Fibroblast of lung (primary cell): ENCODE measurements at regions not wholly inside any gene's neighbourhood (a gene's known extent, or its start where the extent isn't known, plus 50 kb on each side); places are given as distances from the start of the nearest gene placed in this dataset.

ENCODE experiments used
- DNase-seq, 2 donors: peaks; one replicate each; pipeline versions ENCODE4 v3.0.0 to v3.0.0-alpha.2; 2010; ENCODE audit warnings: low read depth in 2 of 2
- H2AFZ ChIP-seq: 2 replicates; pipeline ENCODE4 v1.5.1; 2012; ENCODE audit warnings: low read length, control low read depth, inconsistent platforms
- H3K27ac ChIP-seq: 2 replicates; pipeline ENCODE4 v1.5.1; 2011; ENCODE audit warnings: low read length, control low read depth; ENCODE audit not compliant: insufficient read depth
- H3K27me3 ChIP-seq: 2 replicates; pipeline ENCODE4 v1.5.1; 2011; ENCODE audit warnings: mild to moderate bottlenecking, low read length; ENCODE audit not compliant: control insufficient read depth, insufficient read depth
- H3K36me3 ChIP-seq: 2 replicates; pipeline ENCODE4 v1.5.1; 2011; ENCODE audit warnings: low read length; ENCODE audit not compliant: control insufficient read depth, insufficient read depth
- H3K4me1 ChIP-seq: 2 replicates; pipeline ENCODE4 v1.5.1; 2011; ENCODE audit warnings: low read length; ENCODE audit not compliant: control insufficient read depth, insufficient read depth; ENCODE audit errors: extremely low read depth
- H3K4me2 ChIP-seq: 2 replicates; pipeline ENCODE4 v1.5.1; 2011; ENCODE audit warnings: low read length, control low read depth; ENCODE audit not compliant: insufficient read depth; ENCODE audit errors: extremely low read depth
- H3K4me3 ChIP-seq, 4 experiments: fragments of 200-600 bp in 1 of 4; sonication (generic) in 1 of 4; replicated peaks in 1 of 4; 2 replicates each; pipeline ENCODE4 v1.5.1; 2011 to 2016; ENCODE audit warnings: low read length in 4 of 4, low read depth in 3 of 4, mild to moderate bottlenecking in 3 of 4, control low read depth in 2 of 4, inconsistent platforms in 1 of 4, mixed read lengths in 1 of 4; ENCODE audit not compliant: insufficient read depth in 1 of 4; ENCODE audit errors: control extremely low read depth in 1 of 4
- H3K79me2 ChIP-seq: 2 replicates; pipeline ENCODE4 v1.5.1; 2012; ENCODE audit warnings: mild to moderate bottlenecking, low read length, inconsistent platforms; ENCODE audit not compliant: control insufficient read depth, insufficient read depth
- H3K9ac ChIP-seq: 2 replicates; pipeline ENCODE4 v1.5.1; 2011; ENCODE audit warnings: mild to moderate bottlenecking, low read length, control low read depth; ENCODE audit not compliant: insufficient read depth
- H3K9me3 ChIP-seq: 2 replicates; pipeline ENCODE4 v1.5.1; 2012; ENCODE audit warnings: low read depth, low read length; ENCODE audit not compliant: control insufficient read depth, insufficient read depth
- H4K20me1 ChIP-seq: 2 replicates; pipeline ENCODE4 v1.5.1; 2011; ENCODE audit warnings: low read length; ENCODE audit not compliant: control insufficient read depth, insufficient read depth; ENCODE audit errors: extremely low read depth
- EZH2 ChIP-seq: IDR thresholded peaks from 2 replicates; pipeline ENCODE4 v1.5.1; 2012; ENCODE audit warnings: low read length, control low read depth, mild to moderate bottlenecking; ENCODE audit errors: missing control alignments
- TF ChIP-seq, protein P1 (sequence below), 2 donors: IDR thresholded peaks in 1 of 2; conservative IDR thresholded peaks in 1 of 2; 1 replicate in 1 of 2; 2 replicates in 1 of 2; pipeline ENCODE4 v1.5.1; 2011 to 2012; ENCODE audit warnings: low read length in 2 of 2, control low read depth in 1 of 2, inconsistent platforms in 1 of 2, low read depth in 1 of 2, mild to moderate bottlenecking in 1 of 2

DNA sequence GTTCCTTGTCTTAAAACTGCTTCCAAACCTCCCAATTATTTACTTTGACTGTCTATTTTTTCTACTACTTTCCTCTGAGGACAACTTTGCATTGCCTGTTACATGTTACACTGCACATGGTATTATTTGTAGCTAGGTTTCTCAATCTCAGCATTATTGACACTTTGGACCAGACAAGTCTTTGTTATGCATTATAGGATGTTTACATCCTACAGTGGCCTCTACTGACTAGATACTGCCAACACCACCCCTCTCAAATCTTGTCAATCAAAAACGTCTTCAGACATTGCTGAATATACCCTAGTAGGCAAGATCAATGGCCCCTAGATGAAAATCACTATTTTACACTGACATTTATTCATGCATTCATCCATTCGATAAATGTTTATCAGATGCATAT is 129.6 kb upstream of the DNAJC10 start:
- Histone ChIP-seq H3K4me1 (peaks cover 4% of the 10 kb centered on the region), H3K9me3 (no peaks in the 10 kb centered on the region), H3K4me2 (no peak overlapping the region), H3K27me3 (no peaks in the 10 kb centered on the region), H3K79me2 (no peaks in the 10 kb centered on the region), H2AFZ (no peak overlapping the region), H3K27ac (no peak overlapping the region), H3K9ac (no peak overlapping the region), H3K4me3 (no peak overlapping the region), H3K36me3 (no peaks in the 10 kb centered on the region), H4K20me1 (no peaks in the 10 kb centered on the region)
- DNase-seq = no peak
- no peak for TF ChIP-seq EZH2
- TF ChIP-seq, protein P1, sequence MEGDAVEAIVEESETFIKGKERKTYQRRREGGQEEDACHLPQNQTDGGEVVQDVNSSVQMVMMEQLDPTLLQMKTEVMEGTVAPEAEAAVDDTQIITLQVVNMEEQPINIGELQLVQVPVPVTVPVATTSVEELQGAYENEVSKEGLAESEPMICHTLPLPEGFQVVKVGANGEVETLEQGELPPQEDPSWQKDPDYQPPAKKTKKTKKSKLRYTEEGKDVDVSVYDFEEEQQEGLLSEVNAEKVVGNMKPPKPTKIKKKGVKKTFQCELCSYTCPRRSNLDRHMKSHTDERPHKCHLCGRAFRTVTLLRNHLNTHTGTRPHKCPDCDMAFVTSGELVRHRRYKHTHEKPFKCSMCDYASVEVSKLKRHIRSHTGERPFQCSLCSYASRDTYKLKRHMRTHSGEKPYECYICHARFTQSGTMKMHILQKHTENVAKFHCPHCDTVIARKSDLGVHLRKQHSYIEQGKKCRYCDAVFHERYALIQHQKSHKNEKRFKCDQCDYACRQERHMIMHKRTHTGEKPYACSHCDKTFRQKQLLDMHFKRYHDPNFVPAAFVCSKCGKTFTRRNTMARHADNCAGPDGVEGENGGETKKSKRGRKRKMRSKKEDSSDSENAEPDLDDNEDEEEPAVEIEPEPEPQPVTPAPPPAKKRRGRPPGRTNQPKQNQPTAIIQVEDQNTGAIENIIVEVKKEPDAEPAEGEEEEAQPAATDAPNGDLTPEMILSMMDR (conservative IDR thresholded peaks at IDR 0.05 in 1 of 2, IDR thresholded peaks at IDR 0.05 in 1 of 2; ENCODE audit: low read depth in 1 of 2, low read length in 2 of 2) = no peak

DNA sequence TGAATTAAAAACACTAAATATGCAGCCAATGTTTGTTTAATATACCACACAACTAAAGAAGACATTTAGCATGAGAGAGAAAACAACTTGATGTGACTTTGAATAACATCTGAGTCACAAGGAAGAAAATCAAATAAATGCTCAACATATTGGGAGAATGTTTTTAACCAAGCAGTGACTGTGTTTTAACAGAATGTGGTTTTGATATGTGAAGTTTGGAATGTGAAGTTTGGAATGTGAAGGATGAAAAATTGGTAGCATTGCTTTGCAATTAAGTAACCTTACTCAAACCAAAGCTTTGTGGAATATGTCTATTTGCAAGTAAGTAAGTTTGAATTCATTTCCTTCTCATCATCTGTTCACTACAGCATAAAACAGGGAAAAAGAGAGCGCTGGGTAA is 128.2 kb upstream of the DNAJC10 start:
- no peak overlapping the region for H3K4me3 ChIP-seq
- H3K9me3 ChIP-seq = no peaks in the 10 kb centered on the region
- no peak overlapping the region for H2AFZ ChIP-seq
- no peaks in the 10 kb centered on the region for H3K79me2 ChIP-seq
- no peaks in the 10 kb centered on the region for H3K36me3 ChIP-seq
- no peak overlapping the region for H3K9ac ChIP-seq
- H3K27ac ChIP-seq = no peak overlapping the region
- H3K4me2 ChIP-seq = peak overlapping the region; percentile 58
- H4K20me1 ChIP-seq = no peaks in the 10 kb centered on the region
- peaks cover 8% of the 10 kb centered on the region for H3K4me1 ChIP-seq
- DNase-seq = peak; percentile 83 to 98
- no peaks in the 10 kb centered on the region for H3K27me3 ChIP-seq
- TF ChIP-seq EZH2 = no peak

DNA sequence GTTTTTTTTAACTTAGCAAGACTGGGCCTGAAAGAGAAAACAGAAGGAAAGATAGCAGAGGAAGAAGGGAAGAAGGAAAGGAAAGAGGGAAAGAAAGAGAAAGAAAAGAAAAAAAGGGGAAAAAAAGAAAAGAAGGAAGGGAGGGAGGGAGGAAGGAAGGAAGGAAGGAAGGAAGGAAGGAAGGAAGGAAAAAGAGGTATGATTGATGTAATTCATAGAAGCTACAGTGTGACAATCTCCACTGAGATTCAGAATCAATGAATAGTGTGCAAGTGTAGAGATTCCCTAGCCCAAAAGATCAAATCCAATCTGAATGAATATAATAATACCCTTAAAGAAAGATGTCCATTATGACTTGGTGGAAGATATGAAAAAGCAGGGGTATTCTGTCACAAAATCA is 126.9 kb upstream of the DNAJC10 start:
- Histone ChIP-seq H3K36me3 (no peaks in the 10 kb centered on the region), H3K27me3 (no peaks in the 10 kb centered on the region), H2AFZ (no peak overlapping the region), H3K79me2 (no peaks in the 10 kb centered on the region), H4K20me1 (no peaks in the 10 kb centered on the region), H3K4me1 (peaks cover 15% of the 10 kb centered on the region), H3K4me3 (no peak overlapping the region), H3K4me2 (no peak overlapping the region), H3K9ac (no peak overlapping the region), H3K9me3 (no peaks in the 10 kb centered on the region), H3K27ac (no peak overlapping the region)
- TF ChIP-seq, protein P1 (conservative IDR thresholded peaks at IDR 0.05 in 1 of 2, IDR thresholded peaks at IDR 0.05 in 1 of 2; ENCODE audit: low read depth in 1 of 2, low read length in 2 of 2) = no peak
- TF ChIP-seq EZH2 = no peak
- DNase-seq = no peak
